Glomerular visceral epithelial cell (primary cell): ENCODE measurements at regions not wholly inside any gene's neighbourhood (a gene's known extent, or its start where the extent isn't known, plus 50 kb on each side); places are given as distances from the start of the nearest gene placed in this dataset.
"Not testable (repeated sequence)": the region's sequence is repeated elsewhere in the genome, so short reads cannot be mapped to it uniquely, and the experiment has no call there.

Source experiments
- DNase-seq: peaks from one replicate; pipeline ENCODE4 v3.0.0-alpha.2; 2016; ENCODE audit errors: extremely low spot score

- DNase-seq: peak; percentile 19
These were observed 1398.0 kb upstream of the NXPH2 start for GRCh38 chr2:140178234-140178633.

- DNase-seq: no peak
These were observed 1396.9 kb upstream of the NXPH2 start for GRCh38 chr2:140177086-140177485.

GRCh38 chr2:140173790-140174189 is 1393.6 kb upstream of the NXPH2 start:
- no peak for DNase-seq

GRCh38 chr2:140164449-140164848 is 1384.3 kb upstream of the NXPH2 start:
- no peak for DNase-seq

GRCh38 chr2:140158259-140158658 is 1378.1 kb upstream of the NXPH2 start:
- no peak for DNase-seq

GRCh38 chr2:140157816-140158215 is 1377.6 kb upstream of the NXPH2 start:
- no peak for DNase-seq

- no peak for DNase-seq
These were observed 1374.5 kb upstream of the NXPH2 start for GRCh38 chr2:140154706-140155105.

- no peak for DNase-seq
These were observed 1374.1 kb upstream of the NXPH2 start for GRCh38 chr2:140154271-140154670.

- no peak for DNase-seq
These were observed 1364.4 kb upstream of the NXPH2 start for GRCh38 chr2:140144611-140145010.

- DNase-seq: no peak
These were observed 1358.5 kb upstream of the NXPH2 start for GRCh38 chr2:140138736-140139135.

- DNase-seq: no peak
These were observed 1356.7 kb upstream of the NXPH2 start for GRCh38 chr2:140136861-140137260.

GRCh38 chr2:140136366-140136765 is 1356.2 kb upstream of the NXPH2 start:
- DNase-seq: no peak

GRCh38 chr2:140128909-140129308 is 1348.7 kb upstream of the NXPH2 start:
- DNase-seq: no peak

- peak; percentile 69 for DNase-seq
These were observed 1341.8 kb upstream of the NXPH2 start for GRCh38 chr2:140122001-140122400.

GRCh38 chr2:140117386-140117785 is 1337.2 kb upstream of the NXPH2 start:
- DNase-seq: peak; percentile 85

GRCh38 chr2:140108706-140109475 is 1328.7 kb upstream of the NXPH2 start:
- no peak for DNase-seq

- DNase-seq: no peak
These were observed 1311.7 kb upstream of the NXPH2 start for GRCh38 chr2:140091926-140092325.

- no peak for DNase-seq
These were observed 1306.8 kb upstream of the NXPH2 start for GRCh38 chr2:140086964-140087363.

GRCh38 chr2:140085674-140086073 is 1305.5 kb upstream of the NXPH2 start:
- peak; percentile 15 for DNase-seq

GRCh38 chr2:140079038-140079437 is 1298.8 kb upstream of the NXPH2 start:
- no peak for DNase-seq

GRCh38 chr2:140076164-140076563 is 1296.0 kb upstream of the NXPH2 start:
- no peak for DNase-seq

GRCh38 chr2:140073763-140074162 is 1293.6 kb upstream of the NXPH2 start:
- not testable (repeated sequence) for DNase-seq

GRCh38 chr2:140067661-140068060 is 1287.5 kb upstream of the NXPH2 start:
- DNase-seq: no peak

- DNase-seq: no peak
These were observed 1284.1 kb upstream of the NXPH2 start for GRCh38 chr2:140064243-140064642.
